Esophagus muscularis mucosa (tissue), 4 donors: ENCODE measurements at regions not wholly inside any gene's neighbourhood (a gene's known extent, or its start where the extent isn't known, plus 50 kb on each side); places are given as distances from the start of the nearest gene placed in this dataset.

Experiments
- DNase-seq: peaks from one replicate; pipeline ENCODE4 v3.0.0-alpha.2; 2017; ENCODE audit errors: extremely low spot score
- H3K27ac ChIP-seq, 4 donors: fragments of 200-600 bp; sonication (generic); replicated peaks in 1 of 4; 1 replicate in 3 of 4; 2 replicates in 1 of 4; pipeline ENCODE4 v1.5.1; 2016 to 2019; ENCODE audit warnings: mild to moderate bottlenecking in 1 of 4
- H3K27me3 ChIP-seq, 4 donors: fragments of 200-600 bp; sonication (generic); one replicate each; pipeline versions ENCODE4 v1.5.1 to v1.6.0; 2016 to 2019
- H3K36me3 ChIP-seq, 4 donors: fragments of 200-600 bp; sonication (generic); one replicate each; pipeline ENCODE4 v1.5.1; 2016 to 2019
- H3K4me1 ChIP-seq, 4 donors: fragments of 200-600 bp; sonication (generic); one replicate each; pipeline ENCODE4 v1.5.1; 2016 to 2019
- H3K4me3 ChIP-seq, 4 donors: fragments of 200-600 bp; sonication (generic); 1 replicate in 2 of 4; 2 replicates in 2 of 4; pipeline ENCODE4 v1.5.1; 2016 to 2019; ENCODE audit warnings: mild to moderate bottlenecking in 4 of 4, moderate library complexity in 1 of 4
- H3K9me3 ChIP-seq, 4 donors: fragments of 200-600 bp; sonication (generic); 1 replicate in 3 of 4; 2 replicates in 1 of 4; pipeline ENCODE4 v1.5.1; 2016 to 2019
- CTCF ChIP-seq, 3 experiments: fragments of 200-600 bp in 2 of 3; fragments of 450-650 bp in 1 of 3; sonication (generic) in 2 of 3; IDR thresholded peaks; one replicate each; pipeline ENCODE4 v1.5.1; 2017 to 2019; ENCODE audit warnings: antibody characterized with exemption in 3 of 3, mild to moderate bottlenecking in 2 of 3, moderate library complexity in 1 of 3
- EP300 ChIP-seq: sonication (generic); formaldehyde crosslinking; IDR thresholded peaks from one replicate; pipeline ENCODE4 v1.6.1; 2017; ENCODE audit warnings: antibody characterized with exemption
- POLR2A ChIP-seq: fragments of 450-650 bp; IDR thresholded peaks from one replicate; pipeline ENCODE4 v1.6.1; 2017; ENCODE audit warnings: antibody characterized with exemption, moderate library complexity, mild to moderate bottlenecking, low read depth
- POLR2AphosphoS5 ChIP-seq, 2 donors: sonication (generic); formaldehyde crosslinking; IDR thresholded peaks; one replicate each; pipeline ENCODE4 v1.6.1; 2017; ENCODE audit warnings: antibody characterized with exemption in 2 of 2
- WGBS: methylation state at CpG from one replicate; pipeline ENCODE4 v1.1.5; 2018; 5-methylcytosine and 5-hydroxymethylcytosine counted together
- intact Hi-C: fragments of 100-400 bp; cut with DNase I; formaldehyde crosslinking; loops from one replicate; pipeline ENCODE4 v1.15.1; 2023

- intact Hi-C loops: no loop called here
- Histone ChIP-seq H3K36me3 (no peaks in the 10 kb centered on the region), H3K4me3 (no peak overlapping the region), H3K27me3 (no peaks in the 10 kb centered on the region), H3K4me1 (no peaks in the 10 kb centered on the region), H3K9me3 (peaks cover 0 to 25% (median 13%) of the 10 kb centered on the region in 4 donors), H3K27ac (no peak overlapping the region)
- DNase-seq: no peak
- 69% methylated on average over 5 of the region's 6 CpGs for WGBS
- no peak for TF ChIP-seq EP300
- no peak for TF ChIP-seq CTCF (IDR thresholded peaks at IDR 0.05)
- no peak for TF ChIP-seq POLR2A
- no peak for TF ChIP-seq POLR2AphosphoS5 (IDR thresholded peaks at IDR 0.05)
These were observed 142.5 kb upstream of the SSTR1 start for GRCh38 chr14:38065106-38065762.

GRCh38 chr14:38070061-38070588 is 137.6 kb upstream of the SSTR1 start:
- Histone ChIP-seq H3K36me3 (no peaks in the 10 kb centered on the region), H3K4me1 (no peaks in the 10 kb centered on the region), H3K4me3 (no peak overlapping the region), H3K27ac (no peak overlapping the region), H3K27me3 (no peaks in the 10 kb centered on the region), H3K9me3 (no peaks in the 10 kb centered on the region)
- intact Hi-C loops: no loop called here
- DNase-seq: no peak
- 80% methylated on average over 2 of the region's 2 CpGs for WGBS
- TF ChIP-seq POLR2A (no peak), POLR2AphosphoS5 (IDR thresholded peaks at IDR 0.05) (no peak), EP300 (no peak), CTCF (IDR thresholded peaks at IDR 0.05) (no peak)

GRCh38 chr14:38073641-38074040 is 134.1 kb upstream of the SSTR1 start:
- Histone ChIP-seq H3K9me3 (peaks cover 0 to 5% (median 0%) of the 10 kb centered on the region in 4 donors), H3K27me3 (no peaks in the 10 kb centered on the region), H3K4me1 (no peaks in the 10 kb centered on the region), H3K27ac (no peak overlapping the region), H3K4me3 (no peak overlapping the region), H3K36me3 (no peaks in the 10 kb centered on the region)
- TF ChIP-seq CTCF (IDR thresholded peaks at IDR 0.05): no peak
- no peak for TF ChIP-seq POLR2AphosphoS5 (IDR thresholded peaks at IDR 0.05)
- no peak for TF ChIP-seq EP300
- no peak for TF ChIP-seq POLR2A
- whole genome bisulfite sequencing: 79% methylated on average over 4 of the region's 4 CpGs
- DNase-seq: no peak
- intact Hi-C loops: no loop called here

GRCh38 chr14:38074081-38074480 is 133.6 kb upstream of the SSTR1 start:
- H3K9me3 ChIP-seq: peaks cover 0 to 5% (median 0%) of the 10 kb centered on the region in 4 donors
- 69% methylated on average over 1 of the region's 1 CpG for WGBS
- H3K4me1 ChIP-seq: no peaks in the 10 kb centered on the region
- intact Hi-C loops: no loop called here
- H3K36me3 ChIP-seq: no peaks in the 10 kb centered on the region
- no peak overlapping the region for H3K4me3 ChIP-seq
- no peaks in the 10 kb centered on the region for H3K27me3 ChIP-seq
- DNase-seq: no peak
- H3K27ac ChIP-seq: no peak overlapping the region
- TF ChIP-seq CTCF (IDR thresholded peaks at IDR 0.05) (no peak), POLR2AphosphoS5 (IDR thresholded peaks at IDR 0.05) (no peak), EP300 (no peak), POLR2A (no peak)

- no peaks in the 10 kb centered on the region for H3K4me1 ChIP-seq
- H3K27ac ChIP-seq: no peak overlapping the region
- H3K27me3 ChIP-seq: no peaks in the 10 kb centered on the region
- TF ChIP-seq POLR2AphosphoS5 (IDR thresholded peaks at IDR 0.05): no peak
- no peak for TF ChIP-seq CTCF (IDR thresholded peaks at IDR 0.05)
- TF ChIP-seq EP300: no peak
- no peak for TF ChIP-seq POLR2A
- no peak overlapping the region for H3K4me3 ChIP-seq
- intact Hi-C loops: no loop called here
- 65% methylated on average over 2 of the region's 2 CpGs for WGBS
- no peak for DNase-seq
- H3K36me3 ChIP-seq: no peaks in the 10 kb centered on the region
- H3K9me3 ChIP-seq: peaks cover 0 to 5% (median 0%) of the 10 kb centered on the region in 4 donors
These were observed 132.9 kb upstream of the SSTR1 start for GRCh38 chr14:38074754-38075153.
